Choroid plexus epithelial cell (primary cell): ENCODE measurements at regions not wholly inside any gene's neighbourhood (a gene's known extent, or its start where the extent isn't known, plus 50 kb on each side); places are given as distances from the start of the nearest gene placed in this dataset.
"Not testable (repeated sequence)": the region's sequence is repeated elsewhere in the genome, so short reads cannot be mapped to it uniquely, and the experiment has no call there.

Experiments
- DNase-seq: peaks from one replicate; pipeline ENCODE4 v3.0.0-alpha.2; 2010; ENCODE audit warnings: low read depth
- H3K4me3 ChIP-seq: 2 replicates; pipeline ENCODE4 v1.5.1; 2011; ENCODE audit warnings: low read depth, mild to moderate bottlenecking, control low read depth, low read length, moderate library complexity
- TF ChIP-seq, protein P1 (sequence below): conservative IDR thresholded peaks from 2 replicates; pipeline ENCODE4 v1.5.1; 2011; ENCODE audit warnings: low read depth, mild to moderate bottlenecking, control low read depth, inconsistent platforms, low read length, moderate library complexity

DNA sequence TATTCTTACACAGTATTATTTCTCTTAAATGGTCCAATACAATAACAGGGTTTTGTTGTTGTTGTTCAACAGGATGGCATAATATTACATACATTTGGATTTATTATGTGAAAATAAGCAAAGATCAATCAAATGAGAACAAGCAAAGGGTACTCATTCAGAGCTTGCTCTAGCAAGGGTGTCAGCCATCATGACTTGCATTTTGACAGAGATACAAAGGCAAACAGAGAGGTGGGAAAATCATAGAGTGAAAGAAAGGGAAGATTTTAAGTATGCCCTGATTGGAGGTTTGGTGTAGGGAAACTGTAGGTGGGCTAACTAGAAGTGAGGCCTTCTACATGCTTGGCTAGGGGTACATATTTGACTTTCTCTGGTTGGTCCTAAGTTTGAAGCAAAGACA is 109.1 kb upstream of the BCHE start:
- DNase-seq: no peak
- H3K4me3 ChIP-seq: no peak overlapping the region
- TF ChIP-seq, protein P1, sequence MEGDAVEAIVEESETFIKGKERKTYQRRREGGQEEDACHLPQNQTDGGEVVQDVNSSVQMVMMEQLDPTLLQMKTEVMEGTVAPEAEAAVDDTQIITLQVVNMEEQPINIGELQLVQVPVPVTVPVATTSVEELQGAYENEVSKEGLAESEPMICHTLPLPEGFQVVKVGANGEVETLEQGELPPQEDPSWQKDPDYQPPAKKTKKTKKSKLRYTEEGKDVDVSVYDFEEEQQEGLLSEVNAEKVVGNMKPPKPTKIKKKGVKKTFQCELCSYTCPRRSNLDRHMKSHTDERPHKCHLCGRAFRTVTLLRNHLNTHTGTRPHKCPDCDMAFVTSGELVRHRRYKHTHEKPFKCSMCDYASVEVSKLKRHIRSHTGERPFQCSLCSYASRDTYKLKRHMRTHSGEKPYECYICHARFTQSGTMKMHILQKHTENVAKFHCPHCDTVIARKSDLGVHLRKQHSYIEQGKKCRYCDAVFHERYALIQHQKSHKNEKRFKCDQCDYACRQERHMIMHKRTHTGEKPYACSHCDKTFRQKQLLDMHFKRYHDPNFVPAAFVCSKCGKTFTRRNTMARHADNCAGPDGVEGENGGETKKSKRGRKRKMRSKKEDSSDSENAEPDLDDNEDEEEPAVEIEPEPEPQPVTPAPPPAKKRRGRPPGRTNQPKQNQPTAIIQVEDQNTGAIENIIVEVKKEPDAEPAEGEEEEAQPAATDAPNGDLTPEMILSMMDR: no peak

DNA sequence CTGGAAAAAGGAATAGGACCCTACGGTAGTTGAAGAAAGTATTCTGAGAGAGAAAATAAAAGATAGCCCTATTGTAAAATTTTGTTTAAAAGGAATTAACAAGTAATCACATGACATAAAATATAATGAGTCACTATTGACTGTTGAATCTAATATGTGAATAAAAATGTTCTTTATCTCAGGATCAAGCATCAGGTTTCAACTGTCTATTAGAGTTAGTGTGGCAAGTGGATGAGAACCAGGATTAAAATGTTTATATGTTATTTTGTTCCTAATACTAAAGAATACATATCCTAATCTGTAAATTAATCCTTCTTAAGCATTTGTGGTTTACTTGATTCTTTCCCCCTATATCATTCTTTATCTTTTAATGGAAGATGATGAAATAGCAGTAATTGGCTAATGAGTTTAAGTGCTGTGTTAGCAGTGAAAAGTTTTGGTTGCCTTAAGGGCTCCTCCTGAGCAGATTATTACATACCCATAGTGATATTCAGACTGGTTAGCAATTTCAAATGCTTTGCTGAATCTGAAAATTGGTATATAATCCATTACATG is 101.8 kb upstream of the BCHE start:
- no peak overlapping the region for H3K4me3 ChIP-seq
- DNase-seq: no peak
- TF ChIP-seq, protein P1: no peak

DNA sequence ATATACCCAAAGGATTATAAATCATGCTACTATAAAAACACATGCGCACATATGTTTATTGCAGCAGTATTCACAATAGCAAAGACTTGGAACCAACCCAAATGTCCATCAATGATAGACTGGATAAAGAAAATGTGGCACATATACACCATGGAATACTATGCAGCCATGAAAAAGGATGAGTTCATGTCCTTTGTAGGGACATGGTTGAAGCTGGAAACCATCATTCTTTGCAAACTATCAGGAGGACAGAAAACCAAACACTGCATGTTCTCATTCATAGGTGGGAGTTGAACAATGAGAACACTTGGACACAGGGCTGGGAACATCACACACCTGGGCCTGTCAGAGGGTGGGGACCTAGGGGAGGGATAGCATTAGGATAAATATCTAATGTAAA is 98.9 kb upstream of the BCHE start:
- H3K4me3 ChIP-seq, DNase-seq: not testable (repeated sequence)

DNA sequence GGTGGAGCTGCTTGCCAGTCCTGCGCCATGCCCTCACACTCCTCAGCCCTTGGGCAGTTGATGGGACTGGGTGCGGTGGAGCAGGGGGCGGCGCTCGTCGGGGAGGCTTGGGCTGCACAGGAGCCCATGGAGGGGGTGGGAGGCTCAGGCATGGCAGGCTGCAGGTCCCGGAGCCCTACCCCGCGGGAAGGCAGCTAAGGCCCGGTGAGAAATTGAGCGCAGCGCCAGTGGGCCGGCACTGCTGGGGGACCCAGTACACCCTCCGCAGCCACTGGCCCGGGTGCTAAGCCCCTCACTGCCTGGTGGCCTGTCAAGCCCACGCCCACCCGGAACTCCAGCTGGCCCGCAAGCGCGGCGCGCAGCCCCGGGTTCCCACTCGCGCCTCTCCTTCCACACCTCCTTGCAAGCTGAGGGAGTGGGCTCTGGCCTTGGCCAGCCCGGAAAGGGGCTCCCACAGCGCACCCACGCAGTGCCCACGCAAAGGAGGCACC is 87.1 kb upstream of the BCHE start:
- not testable (repeated sequence) for DNase-seq, H3K4me3 ChIP-seq

DNA sequence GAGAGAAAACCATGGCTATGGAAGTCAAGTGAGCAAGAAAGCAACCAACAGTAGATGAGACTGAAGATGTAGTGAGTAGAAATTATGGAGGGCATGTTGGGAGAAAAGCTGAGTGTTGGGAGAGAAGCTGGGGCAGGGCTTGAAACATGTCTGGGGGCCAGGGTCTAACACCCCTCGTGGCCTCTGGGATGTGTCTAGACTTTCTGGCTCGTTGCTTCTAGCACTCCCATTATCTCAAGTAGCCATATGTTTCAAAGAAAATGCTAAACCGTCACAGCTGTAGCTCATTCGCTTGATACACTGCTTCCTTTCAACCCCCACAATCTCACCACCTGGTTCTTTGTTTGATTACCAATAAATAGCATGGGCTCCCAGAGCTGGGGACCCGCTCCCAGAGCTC is 83.8 kb upstream of the BCHE start:
- TF ChIP-seq, protein P1: no peak
- no peak overlapping the region for H3K4me3 ChIP-seq
- no peak for DNase-seq

DNA sequence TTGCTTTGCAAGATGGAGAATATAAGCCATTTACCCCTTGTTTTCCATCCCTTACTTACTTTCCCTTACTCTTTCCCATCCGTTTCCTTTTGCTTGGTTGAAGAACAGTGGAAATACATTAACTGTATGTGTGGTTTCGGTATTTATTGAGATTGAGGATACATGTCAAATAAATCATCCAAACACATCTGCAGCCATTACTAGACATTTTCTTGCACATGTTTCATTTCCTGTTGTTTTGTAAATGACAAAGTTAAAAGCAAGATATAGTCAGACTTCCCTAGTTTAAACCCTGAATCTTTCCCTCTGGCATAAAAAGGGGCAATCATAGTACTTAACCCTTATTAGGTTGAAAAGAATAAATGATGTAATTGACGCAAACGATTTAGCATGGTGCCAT is 82.1 kb upstream of the BCHE start:
- H3K4me3 ChIP-seq: no peak overlapping the region
- TF ChIP-seq, protein P1: no peak
- DNase-seq: no peak

DNA sequence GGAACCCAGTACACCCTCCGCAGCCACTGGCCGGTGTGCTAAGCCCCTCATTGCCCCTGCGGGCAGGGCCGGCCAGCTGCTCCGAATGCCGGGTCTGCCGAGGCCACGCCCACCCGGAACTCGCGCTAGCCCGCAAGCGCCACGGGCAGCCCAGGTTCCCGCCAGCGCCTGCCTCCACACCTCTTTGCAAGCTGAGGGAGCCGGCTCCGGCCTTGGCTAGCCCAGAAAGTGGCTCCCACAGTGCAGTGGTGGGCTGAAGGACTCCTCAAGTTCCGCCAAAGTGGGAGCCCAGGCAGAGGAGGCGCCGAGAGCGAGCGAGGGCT is 81.4 kb upstream of the BCHE start:
- no peak overlapping the region for H3K4me3 ChIP-seq
- no peak for DNase-seq
- TF ChIP-seq, protein P1: no peak

DNA sequence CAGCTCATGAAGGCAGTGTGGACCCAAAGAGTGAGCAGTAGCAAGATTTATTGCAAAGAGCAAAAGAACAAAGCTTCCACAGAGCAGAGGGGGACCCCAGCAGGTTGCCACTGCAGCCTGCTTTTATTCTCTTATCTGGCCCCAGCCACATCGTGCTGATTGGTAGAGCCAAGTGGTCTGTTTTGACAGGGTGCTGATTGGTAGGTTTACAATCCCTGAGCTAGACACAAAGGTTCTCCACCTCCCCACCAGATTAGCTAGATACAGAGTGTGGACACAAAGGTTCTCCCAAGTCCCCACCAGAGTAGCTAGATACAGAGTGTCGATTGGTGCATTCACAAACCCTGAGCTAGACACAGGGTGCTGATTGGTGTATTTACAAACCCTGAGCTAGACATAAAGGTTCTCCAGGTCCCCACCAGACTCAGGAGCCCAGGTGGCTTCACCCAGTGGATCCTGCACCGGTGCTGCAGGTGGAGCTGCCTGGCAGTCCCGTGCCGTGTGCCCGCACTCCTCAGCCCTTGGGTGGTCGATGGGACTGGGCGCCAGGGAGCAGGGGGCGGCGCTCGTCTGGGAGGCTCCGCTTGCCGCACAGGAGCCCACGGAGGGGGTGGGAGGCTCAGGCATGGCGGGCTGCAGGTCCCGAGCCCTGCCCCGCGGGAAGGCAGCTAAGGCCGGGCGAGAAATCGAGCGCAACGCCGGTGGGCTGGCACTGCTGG is 80.9 kb upstream of the BCHE start:
- H3K4me3 ChIP-seq, DNase-seq: not testable (repeated sequence)

DNA sequence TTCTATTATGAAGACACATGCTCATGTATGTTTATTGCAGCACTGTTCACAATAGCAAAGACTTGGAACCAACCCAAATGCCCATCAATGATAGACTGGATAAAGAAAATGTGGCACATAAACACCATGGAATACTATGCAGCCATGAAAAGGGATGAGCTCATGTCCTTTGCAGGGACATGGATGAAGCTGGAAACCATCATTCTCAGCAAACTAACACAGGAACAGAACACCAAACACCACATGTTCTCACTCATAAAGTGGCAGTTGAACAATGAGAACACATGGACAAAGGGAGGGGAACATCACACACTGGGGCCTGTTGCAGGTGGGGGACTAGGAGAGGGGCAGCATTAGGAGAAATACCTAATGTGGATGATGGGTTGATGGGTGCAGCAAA is 77.9 kb upstream of the BCHE start:
- not testable (repeated sequence) for H3K4me3 ChIP-seq, DNase-seq
